Endothelial cell of umbilical vein (primary cell): ENCODE measurements at regions not wholly inside any gene's neighbourhood (a gene's known extent, or its start where the extent isn't known, plus 50 kb on each side); places are given as distances from the start of the nearest gene placed in this dataset.

Experiments
- BruUV-seq: library from RNA; stranded (reverse); fragments of 400-500 nt; replicated peaks from 2 replicates; lab custom pipeline; 2021; lab: Mats Ljungman, UMichigan
- CTCF ChIA-PET: fragments of 300-600, 350-600 bp; sonication (Branson Sonifier 250); formaldehyde crosslinking; loops from one replicate; lab custom pipeline; 2021; ENCODE audit warnings: antibody characterized with exemption, inconsistent platforms; lab: Charles Lee
- POLR2A ChIA-PET: fragments of 300-600, 350-600 bp; sonication (Branson Sonifier 250); formaldehyde crosslinking; loops from one replicate; lab custom pipeline; 2021; ENCODE audit warnings: antibody characterized with exemption, inconsistent platforms; lab: Charles Lee
- DNase-seq: peaks from one replicate; pipeline ENCODE4 v3.0.0-alpha.2; 2011; ENCODE audit warnings: low read depth, low spot score
- FAIRE-seq: peaks from 2 replicates; lab custom pipeline; 2011; peaks lifted over from hg19 to GRCh38; lab: Jason Lieb, UNC
- H2AFZ ChIP-seq: 2 replicates; pipeline ENCODE4 v1.6.0; 2012; ENCODE audit warnings: low read depth, low read length, control low read depth, inconsistent platforms
- H3K27ac ChIP-seq: 2 replicates; pipeline ENCODE4 v1.5.1; 2011; ENCODE audit warnings: low read depth, mild to moderate bottlenecking, control low read depth, low read length, moderate library complexity; ENCODE audit not compliant: insufficient read depth
- H3K27me3 ChIP-seq, 2 experiments: 2 replicates each; pipeline versions ENCODE4 v1.6.0 to v1.6.1; 2011; ENCODE audit warnings: low read length in 2 of 2, mixed read lengths in 1 of 2; ENCODE audit not compliant: control insufficient read depth in 2 of 2, insufficient read depth in 2 of 2
- H3K36me3 ChIP-seq, 2 experiments: 2 replicates in 1 of 2; 3 replicates in 1 of 2; pipeline ENCODE4 v1.5.1; 2011; ENCODE audit warnings: low read length in 2 of 2, mild to moderate bottlenecking in 1 of 2, moderate library complexity in 1 of 2; ENCODE audit not compliant: control insufficient read depth in 2 of 2, insufficient read depth in 2 of 2; ENCODE audit errors: extremely low read depth in 1 of 2
- H3K4me1 ChIP-seq: 3 replicates; pipeline ENCODE4 v1.5.1; 2011; ENCODE audit warnings: mild to moderate bottlenecking, low read length; ENCODE audit not compliant: control insufficient read depth, insufficient read depth; ENCODE audit errors: extremely low read depth
- H3K4me2 ChIP-seq: 2 replicates; pipeline ENCODE4 v1.6.1; 2011; ENCODE audit warnings: low read length, control low read depth, mixed read lengths; ENCODE audit not compliant: insufficient read depth
- H3K4me3 ChIP-seq, 3 experiments: fragments of 200-600 bp in 1 of 3; sonication (generic), shearing (Covaris generic) in 1 of 3; replicated peaks in 1 of 3; 2 replicates each; pipeline ENCODE4 v1.5.1; 2011 to 2016; ENCODE audit warnings: control low read depth in 3 of 3, low read length in 3 of 3, mild to moderate bottlenecking in 2 of 3, inconsistent platforms in 1 of 3, low read depth in 1 of 3, moderate library complexity in 1 of 3; ENCODE audit not compliant: insufficient read depth in 1 of 3
- H3K79me2 ChIP-seq: 2 replicates; pipeline ENCODE4 v1.6.0; 2012; ENCODE audit warnings: low read length, inconsistent platforms; ENCODE audit not compliant: control insufficient read depth, insufficient read depth
- H3K9ac ChIP-seq: replicated peaks from 2 replicates; pipeline ENCODE3; 2011; ENCODE audit warnings: low read length, control low read depth; ENCODE audit not compliant: insufficient read depth; ENCODE audit errors: extremely low read depth
- H3K9me1 ChIP-seq: replicated peaks from 3 replicates; pipeline ENCODE4 v1.6.0; 2011; ENCODE audit warnings: mild to moderate bottlenecking, low read length; ENCODE audit not compliant: control insufficient read depth, insufficient read depth; ENCODE audit errors: extremely low read depth
- H3K9me3 ChIP-seq: replicated peaks from 2 replicates; pipeline ENCODE4 v1.5.1; 2012; ENCODE audit warnings: low read length, inconsistent platforms; ENCODE audit not compliant: control insufficient read depth, insufficient read depth
- H4K20me1 ChIP-seq: replicated peaks from 2 replicates; pipeline ENCODE3; 2011; ENCODE audit warnings: mild to moderate bottlenecking, low read length; ENCODE audit not compliant: control insufficient read depth, insufficient read depth; ENCODE audit errors: extremely low read depth
- EZH2 ChIP-seq: IDR thresholded peaks from 2 replicates; pipeline ENCODE4 v1.6.1; 2012; ENCODE audit warnings: borderline replicate concordance, low read depth, mild to moderate bottlenecking, moderate library complexity, low read length, inconsistent platforms; ENCODE audit not compliant: severe bottlenecking
- FOS ChIP-seq: IDR thresholded peaks from 2 replicates; pipeline ENCODE4 v1.6.1; 2011; ENCODE audit warnings: mild to moderate bottlenecking, low read length, moderate library complexity, borderline replicate concordance; ENCODE audit not compliant: insufficient read depth
- MYC ChIP-seq: IDR thresholded peaks from one replicate; pipeline ENCODE4 v1.6.1; 2011; ENCODE audit warnings: mild to moderate bottlenecking, low read depth, low read length
- POLR2AphosphoS5 ChIP-seq: IDR thresholded peaks from 2 replicates; pipeline ENCODE4 v1.6.1; 2012; ENCODE audit warnings: low read depth, mild to moderate bottlenecking, control low read depth, low read length, moderate library complexity; ENCODE audit not compliant: insufficient read depth
- dilution Hi-C: fragments of 300-500 bp; cut with MboI; formaldehyde crosslinking; loops from one replicate; pipeline ENCODE4 v1.15.0; 2019; ENCODE audit warnings: low sequenced_read_pairs; ENCODE audit not compliant: extremely low pct_ligation_motif_present
- intact Hi-C: fragments of 100-400 bp; cut with micrococcal nuclease; formaldehyde crosslinking; loops from one replicate; pipeline ENCODE4 v1.10.0; 2022
- TF ChIP-seq, protein P1 (sequence below), 2 donors: IDR thresholded peaks; 1 replicate in 1 of 2; 2 replicates in 1 of 2; pipeline ENCODE4 v1.5.1; 2011; ENCODE audit warnings: low read length in 2 of 2, mild to moderate bottlenecking in 2 of 2, moderate library complexity in 2 of 2, control low read depth in 1 of 2, inconsistent platforms in 1 of 2, low read depth in 1 of 2; ENCODE audit not compliant: insufficient read depth in 1 of 2; ENCODE audit errors: extremely low read depth in 1 of 2

DNA sequence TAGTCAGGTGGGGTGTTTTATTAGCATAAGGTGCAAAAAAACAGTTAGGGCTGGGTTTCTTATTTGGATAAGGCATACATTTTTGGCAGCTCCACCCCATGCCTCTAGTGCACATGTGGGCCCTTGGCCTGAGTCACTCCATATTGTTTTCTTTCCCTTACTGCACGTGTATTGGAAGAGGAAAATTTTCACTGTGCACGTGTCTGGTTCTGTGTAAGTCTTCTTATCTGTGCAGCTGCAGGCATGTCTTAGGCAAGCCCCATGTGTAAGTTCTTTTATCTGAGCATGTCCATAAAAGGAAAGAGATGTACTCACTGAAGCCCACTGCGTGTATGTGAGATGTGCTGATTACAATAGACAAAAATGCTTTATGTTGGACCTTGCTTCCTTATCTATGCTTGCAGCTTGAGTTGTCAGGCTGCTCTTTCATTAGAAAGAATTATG lies 540.3 kb upstream of the IGFBP3 start:
- Histone ChIP-seq H3K36me3 (no peaks in the 10 kb centered on the region), H3K9ac (no peak overlapping the region), H3K79me2 (no peaks in the 10 kb centered on the region), H3K4me3 (no peak overlapping the region), H3K27ac (no peak overlapping the region), H3K4me1 (no peaks in the 10 kb centered on the region), H3K9me1 (no peaks in the 10 kb centered on the region), H3K9me3 (no peaks in the 10 kb centered on the region), H2AFZ (no peak overlapping the region), H3K4me2 (no peak overlapping the region), H3K27me3 (no peaks in the 10 kb centered on the region), H4K20me1 (no peaks in the 10 kb centered on the region)
- no peak for TF ChIP-seq POLR2AphosphoS5
- TF ChIP-seq, protein P1, sequence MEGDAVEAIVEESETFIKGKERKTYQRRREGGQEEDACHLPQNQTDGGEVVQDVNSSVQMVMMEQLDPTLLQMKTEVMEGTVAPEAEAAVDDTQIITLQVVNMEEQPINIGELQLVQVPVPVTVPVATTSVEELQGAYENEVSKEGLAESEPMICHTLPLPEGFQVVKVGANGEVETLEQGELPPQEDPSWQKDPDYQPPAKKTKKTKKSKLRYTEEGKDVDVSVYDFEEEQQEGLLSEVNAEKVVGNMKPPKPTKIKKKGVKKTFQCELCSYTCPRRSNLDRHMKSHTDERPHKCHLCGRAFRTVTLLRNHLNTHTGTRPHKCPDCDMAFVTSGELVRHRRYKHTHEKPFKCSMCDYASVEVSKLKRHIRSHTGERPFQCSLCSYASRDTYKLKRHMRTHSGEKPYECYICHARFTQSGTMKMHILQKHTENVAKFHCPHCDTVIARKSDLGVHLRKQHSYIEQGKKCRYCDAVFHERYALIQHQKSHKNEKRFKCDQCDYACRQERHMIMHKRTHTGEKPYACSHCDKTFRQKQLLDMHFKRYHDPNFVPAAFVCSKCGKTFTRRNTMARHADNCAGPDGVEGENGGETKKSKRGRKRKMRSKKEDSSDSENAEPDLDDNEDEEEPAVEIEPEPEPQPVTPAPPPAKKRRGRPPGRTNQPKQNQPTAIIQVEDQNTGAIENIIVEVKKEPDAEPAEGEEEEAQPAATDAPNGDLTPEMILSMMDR (IDR thresholded peaks at IDR 0.05; ENCODE audit: extremely low read depth in 1 of 2, insufficient read depth in 1 of 2, low read depth in 1 of 2, low read length in 2 of 2), result no peak
- TF ChIP-seq EZH2, result no peak
- TF ChIP-seq FOS, result no peak
- FAIRE-seq (no peak), DNase-seq (no peak)
- POLR2A ChIA-PET, result no interaction called here
- no TSS peak for BruUV-seq
- dilution Hi-C loops (no loop called here), intact Hi-C loops (no loop called here)
- CTCF ChIA-PET, result no interaction called here

DNA sequence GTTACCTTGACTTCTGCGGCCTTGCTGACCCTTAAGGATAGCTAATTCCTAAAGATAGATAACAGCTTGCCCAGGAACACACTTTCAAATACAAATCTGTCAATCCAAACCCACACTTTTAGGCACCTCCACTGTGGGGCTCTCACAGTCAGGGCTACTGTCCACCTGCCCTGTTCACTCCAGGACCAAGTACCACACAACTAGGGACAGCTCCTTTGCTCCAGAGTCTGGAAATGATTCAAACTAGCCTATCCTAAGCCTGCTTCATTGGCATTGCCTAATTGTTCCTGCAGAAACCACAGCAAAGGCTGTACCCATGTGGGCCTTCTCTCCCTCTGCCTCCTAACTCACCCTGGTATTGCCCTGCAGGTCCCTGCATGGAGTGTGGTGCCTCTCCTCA lies 538.9 kb upstream of the IGFBP3 start:
- Histone ChIP-seq H3K36me3 (no peaks in the 10 kb centered on the region), H3K9me3 (no peaks in the 10 kb centered on the region), H3K79me2 (no peaks in the 10 kb centered on the region), H3K4me3 (no peak overlapping the region), H3K27me3 (no peaks in the 10 kb centered on the region), H3K4me2 (no peak overlapping the region), H3K4me1 (no peaks in the 10 kb centered on the region), H3K9ac (no peak overlapping the region), H3K27ac (no peak overlapping the region), H3K9me1 (no peaks in the 10 kb centered on the region), H4K20me1 (no peaks in the 10 kb centered on the region), H2AFZ (no peak overlapping the region)
- DNase-seq (no peak), FAIRE-seq (no peak)
- CTCF ChIA-PET, result no interaction called here
- TF ChIP-seq EZH2, result no peak
- TF ChIP-seq, protein P1 (IDR thresholded peaks at IDR 0.05; ENCODE audit: extremely low read depth in 1 of 2, insufficient read depth in 1 of 2, low read depth in 1 of 2, low read length in 2 of 2), result no peak
- no peak for TF ChIP-seq FOS
- no peak for TF ChIP-seq MYC
- no TSS peak for BruUV-seq
- POLR2A ChIA-PET, result no interaction called here
- dilution Hi-C loops (no loop called here), intact Hi-C loops (no loop called here)
